ENCODE measurements at regions not wholly inside any gene's neighbourhood (a gene's known extent, or its start where the extent isn't known, plus 50 kb on each side); places are given as distances from the start of the nearest gene placed in this dataset.

- Histone ChIP-seq H3K27me3 (replicated peaks; ENCODE audit: control insufficient read depth, insufficient read depth, low read length) (peaks cover 9% of the 10 kb centered on the region), H3K36me3 (ENCODE audit: control insufficient read depth, insufficient read depth, low read length, severe bottlenecking) (no peaks in the 10 kb centered on the region), H3K9me3 (ENCODE audit: control insufficient read depth, low read length) (no peaks in the 10 kb centered on the region), H3K4me3 (ENCODE audit: low read length) (no peak overlapping the region), H3K9ac (ENCODE audit: low read length) (no peak overlapping the region), H3K4me1 (ENCODE audit: control insufficient read depth, insufficient read depth, low read length) (peaks cover 12% of the 10 kb centered on the region)
- DNase-seq (ENCODE audit: low read depth): peak; percentile 9
Observed at GRCh38 chr1:177333936-177334595, 163.3 kb downstream of the BRINP2 start.

Measured in adipocyte (in vitro differentiated cells).